Left ventricle myocardium inferior (tissue), 1 donor: ENCODE measurements at regions not wholly inside any gene's neighbourhood (a gene's known extent, or its start where the extent isn't known, plus 50 kb on each side); places are given as distances from the start of the nearest gene placed in this dataset.

Source experiments
- DNase-seq: peaks from one replicate; pipeline ENCODE4 v3.0.0-alpha.2; 2020
- H3K27ac ChIP-seq: fragments of 200-600 bp; replicated peaks from 2 replicates; pipeline ENCODE4 v1.8.0; 2021
- H3K27me3 ChIP-seq: fragments of 200-600 bp; 2 replicates; pipeline ENCODE4 v1.8.0; 2021; ENCODE audit warnings: low read depth
- H3K36me3 ChIP-seq: fragments of 200-600 bp; 2 replicates; pipeline ENCODE4 v1.8.0; 2021
- H3K4me1 ChIP-seq: fragments of 200-600 bp; 2 replicates; pipeline ENCODE4 v1.8.0; 2021
- H3K4me3 ChIP-seq: fragments of 200-600 bp; 2 replicates; pipeline ENCODE4 v1.8.0; 2021; ENCODE audit warnings: mild to moderate bottlenecking, moderate library complexity
- H3K9me3 ChIP-seq: fragments of 200-600 bp; replicated peaks from 2 replicates; pipeline ENCODE4 v1.8.0; 2021
- intact Hi-C: fragments of 100-400 bp; cut with micrococcal nuclease; formaldehyde crosslinking; loops from one replicate; pipeline ENCODE4 v1.11.0; 2022
- TF ChIP-seq, protein P1 (sequence below): fragments of 200-600 bp; IDR thresholded peaks from 2 replicates; pipeline ENCODE4 v1.8.0; 2021; ENCODE audit warnings: antibody characterized with exemption, mild to moderate bottlenecking, borderline replicate concordance
- donor health status: DM: no; HTN: yes; CAD: no; lungs with severe emphysema.

DNA sequence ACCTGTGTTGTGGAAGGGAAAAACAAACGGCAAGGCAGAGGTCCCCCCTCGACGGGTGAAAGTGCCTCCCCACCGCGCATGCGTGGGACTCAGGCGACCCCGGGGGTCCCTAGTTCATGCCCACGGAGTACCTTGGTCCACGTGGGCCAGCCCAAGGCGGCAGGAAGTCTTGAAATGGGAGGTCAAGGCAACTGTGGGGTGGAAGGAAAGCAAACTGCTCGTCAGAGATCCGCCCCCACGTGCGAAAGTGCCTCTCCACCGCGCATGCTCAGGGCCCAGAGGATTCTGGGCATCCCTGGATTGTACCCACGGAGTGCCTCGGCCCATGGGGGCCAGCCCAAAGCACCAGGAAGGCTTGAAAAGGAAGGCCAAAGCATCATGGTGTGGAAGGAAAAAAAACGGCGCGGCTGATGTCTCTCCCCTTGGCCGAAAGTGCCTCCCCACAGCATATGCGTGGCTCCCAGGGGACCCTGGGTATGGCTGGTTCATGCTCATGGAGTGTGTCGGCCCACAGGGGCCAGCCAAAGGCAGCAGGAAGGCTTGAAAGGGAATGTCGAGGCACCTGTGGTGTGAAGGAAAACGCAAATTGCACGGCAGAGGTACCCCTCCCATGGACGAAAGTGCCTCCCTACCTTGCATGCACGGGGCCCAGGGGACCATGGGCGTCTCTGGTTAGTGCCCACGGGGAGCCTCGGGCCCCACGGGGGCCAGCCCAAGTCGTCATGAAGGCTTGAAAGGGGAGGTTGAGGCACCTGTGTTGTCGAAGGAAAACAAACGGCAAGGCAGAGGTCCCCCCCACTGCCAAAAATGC, 369.7 kb downstream of the ALG10 start:
- H3K4me3 ChIP-seq: no peak overlapping the region
- intact Hi-C loops: no loop called here
- H3K27me3 ChIP-seq: peaks cover 70% of the 10 kb centered on the region
- TF ChIP-seq, protein P1, sequence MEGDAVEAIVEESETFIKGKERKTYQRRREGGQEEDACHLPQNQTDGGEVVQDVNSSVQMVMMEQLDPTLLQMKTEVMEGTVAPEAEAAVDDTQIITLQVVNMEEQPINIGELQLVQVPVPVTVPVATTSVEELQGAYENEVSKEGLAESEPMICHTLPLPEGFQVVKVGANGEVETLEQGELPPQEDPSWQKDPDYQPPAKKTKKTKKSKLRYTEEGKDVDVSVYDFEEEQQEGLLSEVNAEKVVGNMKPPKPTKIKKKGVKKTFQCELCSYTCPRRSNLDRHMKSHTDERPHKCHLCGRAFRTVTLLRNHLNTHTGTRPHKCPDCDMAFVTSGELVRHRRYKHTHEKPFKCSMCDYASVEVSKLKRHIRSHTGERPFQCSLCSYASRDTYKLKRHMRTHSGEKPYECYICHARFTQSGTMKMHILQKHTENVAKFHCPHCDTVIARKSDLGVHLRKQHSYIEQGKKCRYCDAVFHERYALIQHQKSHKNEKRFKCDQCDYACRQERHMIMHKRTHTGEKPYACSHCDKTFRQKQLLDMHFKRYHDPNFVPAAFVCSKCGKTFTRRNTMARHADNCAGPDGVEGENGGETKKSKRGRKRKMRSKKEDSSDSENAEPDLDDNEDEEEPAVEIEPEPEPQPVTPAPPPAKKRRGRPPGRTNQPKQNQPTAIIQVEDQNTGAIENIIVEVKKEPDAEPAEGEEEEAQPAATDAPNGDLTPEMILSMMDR: no peak
- H3K4me1 ChIP-seq: no peaks in the 10 kb centered on the region
- H3K27ac ChIP-seq: no peak overlapping the region
- peak; percentile 3 for DNase-seq
- peaks cover 52% of the 10 kb centered on the region for H3K9me3 ChIP-seq
- no peaks in the 10 kb centered on the region for H3K36me3 ChIP-seq

DNA sequence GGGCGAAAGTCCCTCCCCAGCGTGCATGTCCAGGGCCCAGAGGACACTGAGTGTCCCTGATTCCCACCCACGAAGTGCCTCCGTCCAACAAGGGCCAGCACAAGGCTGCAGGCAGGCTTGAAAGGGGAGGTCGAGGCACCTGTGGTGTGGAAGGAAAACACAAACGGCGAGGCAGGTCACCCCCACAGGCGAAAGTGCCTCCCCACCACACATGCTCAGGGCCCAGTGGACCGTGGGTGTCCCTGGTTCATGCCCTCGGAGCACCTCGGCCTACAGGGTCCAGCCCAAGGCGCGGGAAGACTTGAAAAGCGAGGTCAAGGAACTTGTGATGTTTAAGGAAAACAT, 370.4 kb downstream of the ALG10 start:
- no peak overlapping the region for H3K4me3 ChIP-seq
- H3K9me3 ChIP-seq: peaks cover 51% of the 10 kb centered on the region
- H3K27ac ChIP-seq: no peak overlapping the region
- intact Hi-C loops: no loop called here
- H3K4me1 ChIP-seq: no peaks in the 10 kb centered on the region
- H3K36me3 ChIP-seq: no peaks in the 10 kb centered on the region
- peaks cover 73% of the 10 kb centered on the region for H3K27me3 ChIP-seq
- TF ChIP-seq, protein P1: no peak
- peak; percentile 3 for DNase-seq

DNA sequence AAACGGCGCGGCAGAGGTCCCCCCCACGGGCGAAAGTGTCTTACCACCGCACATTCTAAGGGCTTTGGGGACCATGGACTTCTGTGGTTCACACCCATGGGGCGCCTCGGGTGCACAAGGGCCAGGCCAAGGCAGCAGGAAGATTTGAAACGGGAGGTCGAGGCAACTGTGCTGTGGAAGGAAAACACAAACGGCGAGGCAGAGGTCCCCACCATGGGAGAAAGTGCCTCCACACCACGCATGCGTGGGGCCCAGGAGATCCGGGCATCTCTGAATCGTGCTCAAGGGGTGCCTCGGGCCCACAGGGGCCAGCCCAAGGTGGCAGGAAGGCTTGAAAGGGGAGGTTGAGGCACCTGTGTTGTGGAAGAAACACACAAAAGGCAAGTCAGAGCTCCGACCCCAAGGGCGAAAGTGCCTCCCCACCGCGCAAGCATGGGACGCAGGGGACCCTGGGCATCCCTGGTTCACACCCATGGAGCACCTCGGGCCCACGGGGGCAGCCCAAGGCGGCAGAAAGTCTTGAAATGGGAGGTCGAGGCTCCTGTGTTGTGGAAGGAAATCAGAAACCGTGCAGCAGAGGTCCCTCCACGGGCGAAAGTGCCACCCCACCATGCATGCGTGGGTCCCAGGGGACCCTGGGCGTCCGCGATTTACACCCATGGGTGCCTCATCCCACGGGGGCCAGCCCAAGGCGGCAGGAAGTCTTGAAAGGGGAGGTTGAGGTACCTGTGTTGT, 371.0 kb downstream of the ALG10 start:
- Histone ChIP-seq H3K27me3 (peaks cover 67% of the 10 kb centered on the region), H3K27ac (no peak overlapping the region), H3K4me3 (no peak overlapping the region), H3K4me1 (no peaks in the 10 kb centered on the region), H3K9me3 (peaks cover 51% of the 10 kb centered on the region), H3K36me3 (no peaks in the 10 kb centered on the region)
- intact Hi-C loops: no loop called here
- TF ChIP-seq, protein P1: no peak
- DNase-seq: peak; percentile 7

DNA sequence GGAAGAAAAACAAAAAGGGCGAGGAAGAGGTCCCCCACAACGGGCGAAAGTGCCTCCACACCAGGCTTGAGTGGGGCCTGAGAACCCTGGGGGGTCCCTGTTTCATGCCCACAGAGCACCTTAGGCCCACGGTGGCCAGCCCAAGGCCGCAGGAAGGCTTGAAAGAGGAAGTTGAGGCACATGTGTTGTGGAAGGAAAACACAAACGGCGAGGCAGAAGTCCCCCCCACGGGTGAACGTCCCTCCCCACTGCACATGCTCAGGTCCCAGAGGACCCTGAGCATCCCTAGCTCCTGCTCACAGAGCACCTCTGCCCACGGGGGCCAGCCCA, 371.5 kb downstream of the ALG10 start:
- intact Hi-C loops: no loop called here
- H3K36me3 ChIP-seq: no peaks in the 10 kb centered on the region
- peak; percentile 5 for DNase-seq
- H3K4me3 ChIP-seq: no peak overlapping the region
- peaks cover 62% of the 10 kb centered on the region for H3K27me3 ChIP-seq
- H3K4me1 ChIP-seq: no peaks in the 10 kb centered on the region
- no peak overlapping the region for H3K27ac ChIP-seq
- H3K9me3 ChIP-seq: peaks cover 56% of the 10 kb centered on the region
- TF ChIP-seq, protein P1: no peak

DNA sequence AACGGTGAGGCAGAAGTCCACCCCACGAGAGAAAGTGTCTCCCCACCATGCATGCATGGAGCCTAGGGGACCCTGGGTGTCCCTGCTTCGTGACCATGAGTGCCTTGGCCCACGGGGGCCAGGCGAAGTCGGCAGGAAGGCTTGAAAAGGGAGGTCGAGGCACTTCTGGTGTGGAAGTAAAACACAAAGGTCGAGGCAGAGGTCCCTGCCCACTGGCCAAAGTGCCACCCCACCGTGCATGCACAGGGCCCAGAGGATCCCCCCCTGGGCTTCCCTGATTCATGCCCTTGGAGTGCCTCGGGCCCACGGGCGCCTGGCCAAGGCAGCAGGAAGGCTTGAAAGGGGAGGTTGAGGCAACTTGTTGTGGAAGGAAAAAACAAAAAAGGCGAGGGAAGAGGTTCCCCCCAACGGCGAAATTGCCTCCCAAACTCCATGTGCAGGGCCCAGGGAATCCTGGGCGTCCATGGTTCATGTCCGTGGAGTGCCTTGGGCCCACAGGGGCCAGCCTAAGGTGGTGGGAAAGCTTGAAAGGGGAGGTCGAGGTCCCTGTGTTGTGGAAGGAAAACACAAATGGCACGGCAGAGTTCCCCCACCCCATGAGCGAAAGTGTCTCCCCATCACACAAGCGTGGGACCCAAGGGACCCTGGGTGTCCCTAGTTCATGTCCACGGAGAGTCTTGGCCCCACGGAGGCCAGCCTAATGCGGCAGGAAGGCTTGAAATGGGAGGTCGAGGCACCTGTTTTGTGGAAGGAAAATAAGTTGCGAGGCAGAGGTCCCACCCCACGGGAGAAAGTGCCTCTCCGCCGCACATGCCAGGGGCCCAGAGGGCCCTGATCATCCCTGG, 372.1 kb downstream of the ALG10 start:
- intact Hi-C loops: no loop called here
- H3K4me3 ChIP-seq: no peak overlapping the region
- H3K36me3 ChIP-seq: no peaks in the 10 kb centered on the region
- TF ChIP-seq, protein P1: no peak
- no peaks in the 10 kb centered on the region for H3K4me1 ChIP-seq
- peak; percentile 6 for DNase-seq
- no peak overlapping the region for H3K27ac ChIP-seq
- peaks cover 56% of the 10 kb centered on the region for H3K27me3 ChIP-seq
- H3K9me3 ChIP-seq: peaks cover 62% of the 10 kb centered on the region
